T-helper 2 cell treated with Interferon-gamma antibody and Interleukin-4, amounts not matched to agents 5 μg/mL and 100 μg/mL, for 36 hours (primary cell): ENCODE measurements at regions not wholly inside any gene's neighbourhood (a gene's known extent, or its start where the extent isn't known, plus 50 kb on each side); places are given as distances from the start of the nearest gene placed in this dataset.

Source experiments
- DNase-seq: peaks from one replicate; pipeline ENCODE4 v3.0.0; 2021; ENCODE audit warnings: low spot score
- H3K27ac Mint-ChIP-seq: one replicate; pipeline ENCODE4 v1.8.0; 2021; ENCODE audit warnings: mild to moderate bottlenecking, mixed read lengths
- H3K27me3 Mint-ChIP-seq: one replicate; pipeline ENCODE4 v1.8.0; 2021; ENCODE audit warnings: low read depth, mixed read lengths
- H3K36me3 Mint-ChIP-seq: one replicate; pipeline ENCODE4 v1.8.0; 2021; ENCODE audit warnings: low read depth, mixed read lengths
- H3K4me1 Mint-ChIP-seq: one replicate; pipeline ENCODE4 v1.8.0; 2021; ENCODE audit warnings: low read depth, mixed read lengths
- H3K4me3 Mint-ChIP-seq: one replicate; pipeline ENCODE4 v1.8.0; 2022; ENCODE audit warnings: mild to moderate bottlenecking, moderate library complexity, mixed read lengths
- H3K9me3 Mint-ChIP-seq: one replicate; pipeline ENCODE4 v1.8.0; 2021; ENCODE audit warnings: mixed read lengths

DNA sequence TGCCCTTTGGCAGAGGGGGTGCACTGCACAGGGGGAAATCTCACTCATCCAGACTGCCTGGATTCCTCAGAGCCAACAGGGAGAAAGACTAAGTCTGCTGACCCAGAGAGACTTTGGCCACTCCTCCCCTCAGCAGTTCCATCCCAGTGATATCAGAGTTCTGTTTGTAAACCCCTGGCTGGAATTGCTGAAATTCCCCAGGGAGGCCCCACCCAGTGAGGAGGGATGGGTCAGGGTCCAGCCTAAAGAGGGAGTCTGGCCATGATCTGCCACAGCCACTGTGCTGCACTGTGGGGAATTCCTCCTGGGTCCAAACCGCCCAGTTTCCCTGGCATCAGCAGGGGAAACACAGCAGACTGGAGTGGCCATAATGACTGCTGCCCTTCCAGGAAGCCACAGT, 54.9 kb upstream of the USP15 start:
- H3K36me3 Mint-ChIP-seq: no peaks in the 10 kb centered on the region
- H3K27ac Mint-ChIP-seq: no peak overlapping the region

GRCh38 chr12:62207248-62207647, 53.0 kb upstream of the USP15 start:
- Mint-ChIP-seq H3K36me3 (no peaks in the 10 kb centered on the region), H3K27ac (no peak overlapping the region), H3K9me3 (peaks cover 15% of the 10 kb centered on the region), H3K4me1 (peaks cover 3% of the 10 kb centered on the region), H3K4me3 (no peak overlapping the region), H3K27me3 (peaks cover 13% of the 10 kb centered on the region)
- no peak for DNase-seq

More for the DNA sequence above, 54.9 kb upstream of the USP15 start:
- Mint-ChIP-seq H3K4me1 (no peaks in the 10 kb centered on the region), H3K4me3 (no peak overlapping the region), H3K9me3 (peaks cover 24% of the 10 kb centered on the region), H3K27me3 (peaks cover 14% of the 10 kb centered on the region)
- DNase-seq: no peak
